ENCODE measurements at regions not wholly inside any gene's neighbourhood (a gene's known extent, or its start where the extent isn't known, plus 50 kb on each side); places are given as distances from the start of the nearest gene placed in this dataset.
"Not testable (repeated sequence)": the region's sequence is repeated elsewhere in the genome, so short reads cannot be mapped to it uniquely, and the experiment has no call there.

DNA sequence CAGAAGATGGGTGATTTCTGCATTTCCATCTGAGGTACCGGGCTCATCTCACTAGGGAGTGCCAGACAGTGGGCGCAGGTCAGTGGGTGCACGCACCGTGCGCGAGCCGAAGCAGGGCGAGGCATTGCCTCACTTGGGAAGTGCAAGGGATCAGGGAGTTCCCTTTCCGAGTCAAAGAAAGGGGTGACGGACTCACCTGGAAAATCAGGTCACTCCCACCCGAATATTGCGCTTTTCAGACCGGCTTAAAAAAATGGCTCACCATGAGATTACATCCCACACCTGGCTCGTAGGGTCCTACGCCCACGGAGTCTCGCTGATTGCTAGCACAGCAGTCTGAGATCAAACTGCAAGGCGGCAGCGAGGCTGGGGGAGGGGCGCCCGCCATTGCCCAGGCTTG lies 194.0 kb downstream of the PARM1 start:
- DNase-seq; intact Hi-C loops (cut with DNase I): not testable (repeated sequence)

DNA sequence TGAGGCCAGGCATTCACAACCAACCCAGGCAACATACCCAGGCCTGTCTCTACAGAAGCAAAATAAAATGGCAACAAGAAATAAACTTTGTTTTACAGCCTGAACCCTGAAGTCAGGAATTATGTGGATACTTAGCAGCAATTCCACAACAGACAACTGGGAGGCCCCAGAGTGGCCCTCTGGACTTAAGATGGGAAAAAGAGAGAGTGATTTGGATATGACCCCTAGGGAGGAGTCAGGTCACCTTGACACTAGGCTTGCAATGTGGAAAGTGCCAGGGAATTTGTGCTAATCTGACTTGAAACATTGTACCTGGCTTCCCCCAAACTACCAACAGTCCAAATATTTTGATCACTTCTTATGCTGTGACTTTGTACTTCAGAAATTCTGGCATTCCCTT lies 193.1 kb downstream of the PARM1 start:
- intact Hi-C loops (cut with DNase I): no loop called here
- no peak for DNase-seq

DNA sequence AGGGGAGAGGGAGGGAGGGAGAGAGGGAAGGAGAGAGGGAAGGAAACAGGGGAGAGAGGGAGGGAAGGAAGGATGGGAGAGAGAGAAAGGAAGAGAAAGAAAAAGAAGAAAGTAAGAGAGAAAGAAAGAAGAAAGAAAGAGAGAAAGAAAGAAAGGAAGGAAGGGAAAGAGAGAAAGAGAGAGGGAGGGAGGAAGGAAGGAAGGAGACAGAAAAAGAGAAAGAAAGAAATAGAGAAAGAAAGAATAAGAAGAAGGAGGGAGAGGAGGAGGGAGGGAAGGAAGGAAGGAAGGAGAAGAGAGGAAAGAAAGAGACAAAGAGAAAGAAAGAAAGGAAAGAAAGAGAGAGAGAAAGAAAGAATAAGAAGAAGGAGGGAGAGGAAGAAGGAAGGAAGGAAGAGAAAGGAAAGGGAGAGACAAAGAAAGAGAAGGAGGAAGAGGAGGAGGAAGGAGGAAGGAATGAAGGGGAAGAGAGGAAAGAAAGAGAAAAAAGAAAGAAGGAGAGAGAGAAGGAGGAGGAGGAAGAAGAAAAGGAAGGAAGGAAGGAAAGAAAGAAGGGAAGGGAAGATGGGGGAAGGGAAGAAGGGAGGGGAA lies 189.6 kb downstream of the PARM1 start:
- intact Hi-C loops (cut with DNase I): no loop called here

DNA sequence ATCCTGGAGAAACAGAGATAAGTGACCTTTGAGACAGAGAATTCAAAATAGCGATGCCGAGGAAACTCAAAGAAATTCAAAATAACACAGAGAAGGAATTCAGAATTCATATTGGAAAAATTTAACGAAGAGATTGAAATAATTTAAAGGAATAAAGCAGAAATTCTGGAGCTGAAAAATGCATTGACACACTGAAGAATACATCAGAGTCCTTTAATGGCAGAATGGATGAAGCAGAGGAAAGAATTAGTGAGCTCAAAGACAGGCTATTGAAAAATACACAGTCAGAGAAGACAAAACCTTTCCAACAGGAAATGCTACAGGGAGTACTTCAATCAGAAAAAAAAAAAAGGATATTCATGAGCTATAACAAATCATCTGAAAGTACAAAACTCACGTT lies 185.8 kb downstream of the PARM1 start:
- no peak for DNase-seq
- intact Hi-C loops (cut with DNase I): loop anchor here (5.0 kb wide), 1 partner anchor 186 kb away; the partner anchor contains the start of gene PARM1

More for the DNA sequence above, 189.6 kb downstream of the PARM1 start:
- DNase-seq: no peak

DNA sequence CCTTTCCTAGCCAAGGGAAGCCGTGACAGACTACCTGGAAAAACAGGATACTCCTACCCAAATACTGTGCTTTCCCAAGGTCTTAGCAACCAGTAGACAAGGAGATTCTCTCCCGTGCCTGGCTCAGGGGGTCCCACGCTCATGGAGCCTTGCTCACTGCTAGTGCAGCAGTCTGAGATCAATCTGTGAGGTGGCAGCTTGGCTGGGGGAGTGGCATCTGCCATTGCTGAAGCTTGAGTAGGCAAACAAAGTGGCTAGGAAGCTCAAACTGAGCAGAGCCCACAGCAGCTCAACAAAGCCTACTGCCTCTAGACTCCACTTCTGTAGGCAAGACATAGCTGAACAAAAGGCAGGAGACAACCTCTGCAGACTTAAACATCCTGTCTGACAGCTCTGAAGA lies 177.1 kb downstream of the PARM1 start:
- intact Hi-C loops (cut with DNase I): no loop called here
- DNase-seq: peak in 2 of 10 donors; percentile 30 to 64

DNA sequence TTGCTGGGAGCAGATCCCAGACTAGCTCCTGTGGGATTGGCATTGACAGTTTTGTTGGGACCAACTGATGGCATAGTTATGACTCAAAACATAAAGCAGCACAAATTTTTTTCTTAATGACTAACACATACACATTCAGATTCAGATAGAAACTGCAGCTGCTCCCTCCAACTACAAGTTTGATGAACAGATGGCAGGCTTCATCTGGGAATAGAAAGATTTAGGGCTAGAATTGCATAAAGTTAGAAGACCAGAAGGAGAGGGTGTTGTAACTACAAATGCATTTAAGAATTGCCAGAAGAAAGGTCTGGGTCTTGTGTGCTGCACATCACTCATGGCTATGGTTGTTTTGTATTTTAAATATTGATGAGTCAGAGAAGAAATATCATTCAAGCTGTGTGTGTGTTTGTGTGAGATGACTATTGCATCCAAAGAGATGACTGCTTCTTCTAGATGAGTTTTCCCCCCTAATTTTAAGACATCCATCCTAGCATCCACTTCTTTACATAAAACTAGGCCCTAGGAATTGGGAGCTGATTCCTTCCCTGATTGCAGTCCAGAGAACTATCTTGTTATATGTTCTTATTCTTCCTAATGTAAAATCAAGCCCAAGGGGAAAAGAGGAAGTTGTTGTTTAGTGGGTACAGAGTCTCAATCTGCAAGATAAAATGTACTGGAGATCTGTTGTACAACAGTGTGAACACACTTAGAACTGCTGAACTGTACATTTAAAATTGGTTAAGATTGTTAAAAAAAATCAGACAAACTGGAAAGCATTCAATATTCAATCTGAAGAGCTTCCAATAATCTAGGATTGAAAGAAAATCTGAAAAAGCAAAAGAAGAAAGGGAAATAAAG lies 175.1 kb downstream of the PARM1 start:
- intact Hi-C loops (cut with DNase I): no loop called here
- peak in 1 of 10 donors; percentile 37 for DNase-seq

DNA sequence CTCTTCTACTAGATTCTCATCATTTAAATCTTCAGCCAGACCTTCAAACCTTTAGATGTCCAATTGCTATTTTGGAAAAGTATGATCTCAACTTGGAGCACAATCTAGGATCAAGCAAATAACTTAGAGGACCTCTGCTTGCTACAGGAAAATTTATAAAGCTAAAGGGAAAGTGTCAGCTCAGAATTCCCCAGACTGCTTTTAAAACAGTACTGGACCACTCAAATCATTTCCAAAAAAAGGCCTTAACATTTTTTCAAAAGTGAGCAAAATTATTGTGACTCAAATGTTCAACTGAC lies 169.8 kb downstream of the PARM1 start:
- no peak for DNase-seq
- intact Hi-C loops (cut with DNase I): no loop called here

DNA sequence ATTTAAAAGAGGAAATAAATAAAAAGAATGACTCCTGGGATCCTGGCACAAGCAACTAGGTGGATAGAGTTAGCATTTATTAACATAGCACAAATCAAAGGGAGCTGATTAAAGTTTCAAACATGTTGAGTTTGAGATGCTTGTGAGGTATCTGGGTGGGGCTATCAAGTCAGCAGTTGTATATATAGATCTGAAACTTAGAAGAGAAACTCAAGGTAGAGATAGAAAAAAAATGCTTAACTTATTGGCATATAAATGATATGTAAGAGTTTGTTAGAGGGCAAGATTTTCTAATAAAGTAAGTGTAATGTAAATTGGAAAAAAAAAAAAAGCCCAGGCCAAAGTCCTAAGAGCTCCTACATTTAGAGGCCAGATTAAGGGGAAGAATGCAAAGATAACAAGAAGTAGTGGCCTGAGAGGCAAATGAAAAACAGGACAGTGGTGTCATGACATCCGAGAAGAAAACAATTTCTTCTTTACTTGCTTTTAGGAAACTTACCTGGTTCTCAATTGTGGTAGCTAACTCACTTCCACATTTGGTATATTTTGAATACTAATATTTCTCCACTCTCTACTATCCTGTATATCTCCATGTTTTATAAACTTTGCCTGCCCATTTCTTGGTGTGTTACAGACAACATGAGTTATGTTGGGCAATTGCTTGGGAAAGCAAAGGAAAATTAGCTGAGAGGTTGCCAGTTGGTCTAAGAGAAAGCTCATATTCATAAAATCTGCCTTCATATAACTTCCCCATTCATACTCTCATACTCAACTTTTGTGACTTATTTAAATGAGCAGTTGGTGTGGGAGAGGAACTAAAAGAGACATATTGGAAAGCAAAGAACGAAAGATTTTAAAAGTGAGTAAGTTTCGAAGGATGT lies 169.2 kb downstream of the PARM1 start:
- DNase-seq: no peak
- intact Hi-C loops (cut with DNase I): no loop called here

All from posterior cingulate gyrus (tissue), 11 donors.